Stimulated activated CD8-positive, alpha-beta memory T cell treated with anti-CD3 and anti-CD28 coated beads, Interleukin-4, amount 100 ng/mL, for 48 hours (primary cell): ENCODE measurements at regions not wholly inside any gene's neighbourhood (a gene's known extent, or its start where the extent isn't known, plus 50 kb on each side); places are given as distances from the start of the nearest gene placed in this dataset.

ENCODE experiments used
- DNase-seq: peaks from one replicate; pipeline ENCODE4 v3.0.0-alpha.2; 2020

- DNase-seq = no peak
Measured at GRCh38 chr20:9919271-9920014, 80.6 kb upstream of the PAK5 start.

- no peak for DNase-seq
Measured at GRCh38 chr20:9918348-9918747, 79.5 kb upstream of the PAK5 start.

DNA sequence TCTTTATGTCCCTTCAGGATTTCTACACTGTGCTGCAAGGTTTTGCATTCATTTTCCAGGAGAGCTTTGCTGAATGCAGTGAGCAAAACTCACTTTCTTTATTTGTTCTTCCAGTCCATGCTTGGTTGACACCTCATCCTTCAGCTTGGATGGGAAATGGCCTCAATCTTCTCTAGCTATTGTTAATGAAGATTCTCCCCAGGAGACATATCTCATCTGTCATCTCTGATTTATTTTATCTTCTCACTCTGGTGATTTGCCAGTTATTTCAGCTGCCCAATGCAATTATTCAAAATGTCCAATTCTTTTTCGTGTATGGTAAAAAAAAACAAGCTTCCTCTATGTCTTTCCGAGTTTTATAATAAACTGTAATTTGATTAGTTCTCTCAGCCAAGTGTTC lies 77.9 kb upstream of the PAK5 start:
- no peak for DNase-seq

GRCh38 chr20:9912858-9913434 lies 74.1 kb upstream of the PAK5 start:
- peak; percentile 64 for DNase-seq

DNA sequence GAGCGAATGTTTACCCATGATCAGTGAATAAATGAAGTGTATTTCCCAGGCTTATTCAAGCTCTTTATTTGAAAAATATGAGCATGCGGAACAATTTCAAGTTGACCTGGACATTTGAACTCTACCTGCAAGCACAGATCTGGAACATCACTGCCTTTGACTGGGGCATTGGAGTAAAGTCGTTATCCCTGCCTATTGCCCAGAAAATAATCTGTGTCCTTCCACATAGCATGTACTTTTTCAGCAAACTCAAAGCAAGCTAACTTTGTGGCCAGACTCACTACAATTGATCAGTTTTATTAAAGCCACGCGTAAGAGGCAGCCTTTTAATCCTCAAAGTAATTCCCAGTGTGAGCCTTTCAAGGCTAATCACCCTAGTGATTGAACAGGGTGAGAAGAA lies 73.4 kb upstream of the PAK5 start:
- no peak for DNase-seq

DNA sequence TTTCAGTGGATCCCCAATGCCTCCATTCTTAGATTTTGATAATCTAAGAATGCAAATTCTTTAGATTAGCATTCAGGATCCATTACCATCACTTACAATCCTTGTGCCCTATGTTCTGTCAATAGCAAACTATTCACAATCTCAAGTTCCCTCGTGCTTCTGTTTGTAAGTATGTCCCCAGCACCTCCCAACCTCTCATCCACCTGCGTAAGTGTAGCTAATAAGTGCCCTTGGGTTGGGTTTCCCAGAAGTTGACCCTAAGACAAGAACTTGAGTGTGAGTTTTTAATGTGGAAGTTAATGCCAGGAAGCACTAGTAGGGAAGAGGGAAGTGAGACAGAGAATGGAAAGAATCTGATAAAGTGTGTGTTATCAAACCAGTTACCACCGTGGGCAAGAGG lies 72.6 kb upstream of the PAK5 start:
- no peak for DNase-seq

DNA sequence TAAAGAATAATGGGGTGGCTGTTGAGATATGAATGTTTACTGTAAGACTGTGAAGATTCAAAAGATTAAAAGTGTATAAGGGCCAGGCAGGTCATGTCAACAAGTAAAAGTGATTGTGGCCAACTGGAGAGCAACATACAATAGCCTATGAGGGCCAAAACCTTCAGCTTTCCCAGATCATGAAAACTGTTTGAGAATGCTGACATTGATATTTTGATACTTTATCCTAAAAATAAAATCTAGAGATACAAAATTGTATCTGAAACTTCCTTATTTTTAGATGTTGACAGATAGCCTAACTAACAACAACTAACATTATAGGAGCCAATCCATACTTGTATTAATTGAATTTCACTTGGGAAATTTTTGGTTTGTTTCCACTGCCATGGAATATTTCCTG lies 70.3 kb upstream of the PAK5 start:
- DNase-seq = no peak

DNA sequence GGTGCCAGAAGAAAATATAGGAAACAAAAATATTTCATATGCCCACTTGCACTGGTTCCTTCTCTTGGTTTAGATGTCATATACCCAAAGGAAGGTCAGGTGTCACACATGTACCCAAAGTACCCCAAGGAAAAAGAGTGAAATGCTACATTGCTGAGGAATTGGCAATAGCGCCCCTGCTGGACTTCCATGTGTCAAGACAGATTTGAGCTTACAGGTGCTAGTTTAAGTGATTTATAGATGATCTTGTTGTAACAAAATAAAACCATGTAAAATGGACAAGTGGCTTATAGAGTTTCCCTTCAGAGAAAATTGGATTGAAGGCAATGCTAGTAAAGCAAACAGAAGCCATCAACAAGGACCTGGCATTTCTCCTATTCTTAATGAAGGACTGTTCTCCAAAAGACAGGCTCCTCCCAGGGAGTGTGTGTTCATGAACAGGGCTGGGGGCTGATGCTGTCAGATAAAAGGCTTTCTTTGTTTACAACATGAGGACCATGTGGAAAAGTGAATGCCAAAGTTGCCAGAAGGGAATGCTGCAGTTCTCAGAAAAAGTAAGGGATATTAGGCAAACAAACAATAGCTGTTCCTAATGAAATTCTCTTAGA lies 64.3 kb upstream of the PAK5 start:
- no peak for DNase-seq

- DNase-seq = no peak
Measured at GRCh38 chr20:9889270-9889981, 50.5 kb upstream of the PAK5 start.
